ENCODE measurements at regions not wholly inside any gene's neighbourhood (a gene's known extent, or its start where the extent isn't known, plus 50 kb on each side); places are given as distances from the start of the nearest gene placed in this dataset.

DNA sequence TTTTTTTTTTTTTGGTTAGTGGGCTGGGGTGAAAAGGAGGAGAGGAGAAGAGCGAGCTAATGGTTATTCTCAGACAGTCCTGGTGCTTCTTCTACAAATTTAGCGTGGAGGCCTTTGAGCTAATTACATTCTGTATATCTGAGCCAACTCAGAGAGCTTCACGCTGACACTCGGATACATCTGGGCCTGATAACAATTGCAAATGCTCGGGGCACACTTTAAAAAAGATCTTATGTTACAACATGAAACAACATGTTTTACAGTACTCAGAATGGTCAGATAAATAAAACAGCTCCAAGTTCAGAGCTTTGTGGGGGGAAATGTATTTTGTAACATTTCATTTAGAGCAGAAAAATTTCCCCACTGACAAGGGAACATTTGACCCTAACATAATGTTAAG is 966.9 kb upstream of the NR2F2 start:
- no peak overlapping the region for H3K4me2 ChIP-seq
- no peaks in the 10 kb centered on the region for H3F3A ChIP-seq (replicated peaks; ENCODE audit: low read depth)
- H3K4me1 ChIP-seq (ENCODE audit: insufficient read depth) = no peaks in the 10 kb centered on the region
- H3K4me3 ChIP-seq = no peak overlapping the region
- no peak for ATAC-seq
- H3K79me2 ChIP-seq (replicated peaks; ENCODE audit: insufficient read depth) = no peaks in the 10 kb centered on the region
- no peaks in the 10 kb centered on the region for H3K27me3 ChIP-seq (ENCODE audit: insufficient read depth)
- H3K4me1 Mint-ChIP-seq = peaks cover 10% of the 10 kb centered on the region; the same call in 2 of the 3 replicates
- no peaks in the 10 kb centered on the region for H3K27me3 Mint-ChIP-seq (ENCODE audit: insufficient read depth, low read depth, poor library complexity)
- no peak for DNase-seq (ENCODE audit: low spot score)
- peaks cover 3% of the 10 kb centered on the region; the same call in 2 of the 3 replicates for H3K36me3 Mint-ChIP-seq (ENCODE audit: low read depth)
- H2AFZ ChIP-seq = no peak overlapping the region
- H4K20me1 ChIP-seq (replicated peaks; ENCODE audit: insufficient read depth) = no peaks in the 10 kb centered on the region
- TF ChIP-seq, protein P1, sequence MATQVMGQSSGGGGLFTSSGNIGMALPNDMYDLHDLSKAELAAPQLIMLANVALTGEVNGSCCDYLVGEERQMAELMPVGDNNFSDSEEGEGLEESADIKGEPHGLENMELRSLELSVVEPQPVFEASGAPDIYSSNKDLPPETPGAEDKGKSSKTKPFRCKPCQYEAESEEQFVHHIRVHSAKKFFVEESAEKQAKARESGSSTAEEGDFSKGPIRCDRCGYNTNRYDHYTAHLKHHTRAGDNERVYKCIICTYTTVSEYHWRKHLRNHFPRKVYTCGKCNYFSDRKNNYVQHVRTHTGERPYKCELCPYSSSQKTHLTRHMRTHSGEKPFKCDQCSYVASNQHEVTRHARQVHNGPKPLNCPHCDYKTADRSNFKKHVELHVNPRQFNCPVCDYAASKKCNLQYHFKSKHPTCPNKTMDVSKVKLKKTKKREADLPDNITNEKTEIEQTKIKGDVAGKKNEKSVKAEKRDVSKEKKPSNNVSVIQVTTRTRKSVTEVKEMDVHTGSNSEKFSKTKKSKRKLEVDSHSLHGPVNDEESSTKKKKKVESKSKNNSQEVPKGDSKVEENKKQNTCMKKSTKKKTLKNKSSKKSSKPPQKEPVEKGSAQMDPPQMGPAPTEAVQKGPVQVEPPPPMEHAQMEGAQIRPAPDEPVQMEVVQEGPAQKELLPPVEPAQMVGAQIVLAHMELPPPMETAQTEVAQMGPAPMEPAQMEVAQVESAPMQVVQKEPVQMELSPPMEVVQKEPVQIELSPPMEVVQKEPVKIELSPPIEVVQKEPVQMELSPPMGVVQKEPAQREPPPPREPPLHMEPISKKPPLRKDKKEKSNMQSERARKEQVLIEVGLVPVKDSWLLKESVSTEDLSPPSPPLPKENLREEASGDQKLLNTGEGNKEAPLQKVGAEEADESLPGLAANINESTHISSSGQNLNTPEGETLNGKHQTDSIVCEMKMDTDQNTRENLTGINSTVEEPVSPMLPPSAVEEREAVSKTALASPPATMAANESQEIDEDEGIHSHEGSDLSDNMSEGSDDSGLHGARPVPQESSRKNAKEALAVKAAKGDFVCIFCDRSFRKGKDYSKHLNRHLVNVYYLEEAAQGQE (IDR thresholded peaks at IDR 0.05; ENCODE audit: unreplicated experiment) = no peak
- no peak for TF ChIP-seq NANOG (IDR thresholded peaks at IDR 0.05; ENCODE audit: borderline replicate concordance)
- TF ChIP-seq POLR2AphosphoS5 (IDR thresholded peaks at IDR 0.05; ENCODE audit: low read depth) = no peak
- TF ChIP-seq, protein P2, sequence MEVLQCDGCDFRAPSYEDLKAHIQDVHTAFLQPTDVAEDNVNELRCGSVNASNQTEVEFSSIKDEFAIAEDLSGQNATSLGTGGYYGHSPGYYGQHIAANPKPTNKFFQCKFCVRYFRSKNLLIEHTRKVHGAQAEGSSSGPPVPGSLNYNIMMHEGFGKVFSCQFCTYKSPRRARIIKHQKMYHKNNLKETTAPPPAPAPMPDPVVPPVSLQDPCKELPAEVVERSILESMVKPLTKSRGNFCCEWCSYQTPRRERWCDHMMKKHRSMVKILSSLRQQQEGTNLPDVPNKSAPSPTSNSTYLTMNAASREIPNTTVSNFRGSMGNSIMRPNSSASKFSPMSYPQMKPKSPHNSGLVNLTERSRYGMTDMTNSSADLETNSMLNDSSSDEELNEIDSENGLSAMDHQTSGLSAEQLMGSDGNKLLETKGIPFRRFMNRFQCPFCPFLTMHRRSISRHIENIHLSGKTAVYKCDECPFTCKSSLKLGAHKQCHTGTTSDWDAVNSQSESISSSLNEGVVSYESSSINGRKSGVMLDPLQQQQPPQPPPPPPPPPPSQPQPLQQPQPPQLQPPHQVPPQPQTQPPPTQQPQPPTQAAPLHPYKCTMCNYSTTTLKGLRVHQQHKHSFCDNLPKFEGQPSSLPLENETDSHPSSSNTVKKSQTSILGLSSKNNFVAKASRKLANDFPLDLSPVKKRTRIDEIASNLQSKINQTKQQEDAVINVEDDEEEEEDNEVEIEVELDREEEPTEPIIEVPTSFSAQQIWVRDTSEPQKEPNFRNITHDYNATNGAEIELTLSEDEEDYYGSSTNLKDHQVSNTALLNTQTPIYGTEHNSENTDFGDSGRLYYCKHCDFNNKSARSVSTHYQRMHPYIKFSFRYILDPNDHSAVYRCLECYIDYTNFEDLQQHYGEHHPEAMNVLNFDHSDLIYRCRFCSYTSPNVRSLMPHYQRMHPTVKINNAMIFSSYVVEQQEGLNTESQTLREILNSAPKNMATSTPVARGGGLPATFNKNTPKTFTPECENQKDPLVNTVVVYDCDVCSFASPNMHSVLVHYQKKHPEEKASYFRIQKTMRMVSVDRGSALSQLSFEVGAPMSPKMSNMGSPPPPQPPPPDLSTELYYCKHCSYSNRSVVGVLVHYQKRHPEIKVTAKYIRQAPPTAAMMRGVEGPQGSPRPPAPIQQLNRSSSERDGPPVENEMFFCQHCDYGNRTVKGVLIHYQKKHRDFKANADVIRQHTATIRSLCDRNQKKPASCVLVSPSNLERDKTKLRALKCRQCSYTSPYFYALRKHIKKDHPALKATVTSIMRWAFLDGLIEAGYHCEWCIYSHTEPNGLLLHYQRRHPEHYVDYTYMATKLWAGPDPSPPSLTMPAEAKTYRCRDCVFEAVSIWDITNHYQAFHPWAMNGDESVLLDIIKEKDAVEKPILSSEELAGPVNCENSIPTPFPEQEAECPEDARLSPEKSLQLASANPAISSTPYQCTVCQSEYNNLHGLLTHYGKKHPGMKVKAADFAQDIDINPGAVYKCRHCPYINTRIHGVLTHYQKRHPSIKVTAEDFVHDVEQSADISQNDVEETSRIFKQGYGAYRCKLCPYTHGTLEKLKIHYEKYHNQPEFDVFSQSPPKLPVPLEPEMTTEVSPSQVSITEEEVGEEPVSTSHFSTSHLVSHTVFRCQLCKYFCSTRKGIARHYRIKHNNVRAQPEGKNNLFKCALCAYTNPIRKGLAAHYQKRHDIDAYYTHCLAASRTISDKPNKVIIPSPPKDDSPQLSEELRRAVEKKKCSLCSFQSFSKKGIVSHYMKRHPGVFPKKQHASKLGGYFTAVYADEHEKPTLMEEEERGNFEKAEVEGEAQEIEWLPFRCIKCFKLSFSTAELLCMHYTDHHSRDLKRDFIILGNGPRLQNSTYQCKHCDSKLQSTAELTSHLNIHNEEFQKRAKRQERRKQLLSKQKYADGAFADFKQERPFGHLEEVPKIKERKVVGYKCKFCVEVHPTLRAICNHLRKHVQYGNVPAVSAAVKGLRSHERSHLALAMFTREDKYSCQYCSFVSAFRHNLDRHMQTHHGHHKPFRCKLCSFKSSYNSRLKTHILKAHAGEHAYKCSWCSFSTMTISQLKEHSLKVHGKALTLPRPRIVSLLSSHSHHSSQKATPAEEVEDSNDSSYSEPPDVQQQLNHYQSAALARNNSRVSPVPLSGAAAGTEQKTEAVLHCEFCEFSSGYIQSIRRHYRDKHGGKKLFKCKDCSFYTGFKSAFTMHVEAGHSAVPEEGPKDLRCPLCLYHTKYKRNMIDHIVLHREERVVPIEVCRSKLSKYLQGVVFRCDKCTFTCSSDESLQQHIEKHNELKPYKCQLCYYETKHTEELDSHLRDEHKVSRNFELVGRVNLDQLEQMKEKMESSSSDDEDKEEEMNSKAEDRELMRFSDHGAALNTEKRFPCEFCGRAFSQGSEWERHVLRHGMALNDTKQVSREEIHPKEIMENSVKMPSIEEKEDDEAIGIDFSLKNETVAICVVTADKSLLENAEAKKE (CRISPR knock-in tag; IDR thresholded peaks at IDR 0.05) = no peak
- no peak for TF ChIP-seq EZH2 (IDR thresholded peaks at IDR 0.05; ENCODE audit: low read depth, unreplicated experiment)
- no peak overlapping the region for H3K27ac ChIP-seq (ENCODE audit: low read depth)
- no peak overlapping the region for H3K4me3 Mint-ChIP-seq
- peaks cover 5% of the 10 kb centered on the region for H3K9me3 Mint-ChIP-seq
- H3K9me2 ChIP-seq (ENCODE audit: insufficient read depth) = no peaks in the 10 kb centered on the region
- 0 out of 2 replicates have a peak, but pooled peaks cover 4% of the 10 kb centered on the region for H3K36me3 ChIP-seq (ENCODE audit: insufficient read depth)
- H3K27ac Mint-ChIP-seq = no peak overlapping the region
